Ovary (tissue), 7 donors: ENCODE measurements at regions not wholly inside any gene's neighbourhood (a gene's known extent, or its start where the extent isn't known, plus 50 kb on each side); places are given as distances from the start of the nearest gene placed in this dataset.

ENCODE experiments used
- DNase-seq, 5 donors: peaks; one replicate each; pipeline ENCODE4 v3.0.0-alpha.2; 2019 to 2020
- H3K27ac ChIP-seq, 2 donors: fragments of 200-600 bp; one replicate each; pipeline versions ENCODE4 v1.5.1 to v1.8.0; 2019 to 2022
- H3K27me3 ChIP-seq: fragments of 200-600 bp; one replicate; pipeline ENCODE4 v1.8.0; 2022
- H3K36me3 ChIP-seq: fragments of 200-600 bp; sonication (generic); one replicate; pipeline ENCODE4 v1.5.1; 2019
- H3K4me1 ChIP-seq: one replicate; pipeline ENCODE4 v1.8.1; 2013; ENCODE audit warnings: mild to moderate bottlenecking, moderate library complexity; ENCODE audit not compliant: insufficient read depth
- H3K4me3 ChIP-seq: fragments of 200-600 bp; sonication (generic); one replicate; pipeline ENCODE4 v1.5.1; 2017
- H3K9me3 ChIP-seq, 2 donors: fragments of 200-600 bp in 1 of 2; sonication (generic) in 1 of 2; one replicate each; pipeline versions ENCODE4 v1.5.1 to v1.8.1; 2013 to 2019; ENCODE audit warnings: mild to moderate bottlenecking in 1 of 2, moderate library complexity in 1 of 2
- CTCF ChIP-seq, 3 donors: fragments of 450-650 bp in 2 of 3; fragments of 200-600 bp in 1 of 3; IDR thresholded peaks; one replicate each; pipeline versions ENCODE4 v1.5.1 to v1.8.0; 2016 to 2022; ENCODE audit warnings: antibody characterized with exemption in 3 of 3, mild to moderate bottlenecking in 1 of 3
- EP300 ChIP-seq: sonication (generic); formaldehyde crosslinking; IDR thresholded peaks from one replicate; pipeline ENCODE4 v1.6.1; 2017; ENCODE audit warnings: antibody characterized with exemption
- POLR2A ChIP-seq: fragments of 450-650 bp; IDR thresholded peaks from one replicate; pipeline ENCODE4 v1.6.1; 2017; ENCODE audit warnings: antibody characterized with exemption, mild to moderate bottlenecking, moderate library complexity
- WGBS, 3 donors: extraction: QIAGEN DNeasy Blood & Tissue Kit in 1 of 3; methylation state at CpG; one replicate each; pipeline versions ENCODE4 v1.1.5 to v1.1.7; 2013 to 2017; 5-methylcytosine and 5-hydroxymethylcytosine counted together
- intact Hi-C, 4 donors: fragments of 100-400 bp; cut with DNase I; formaldehyde crosslinking; loops; one replicate each; pipeline versions ENCODE4 v1.11.0 to v1.15.1; 2022 to 2023
- donor health status: DM: no; HTN: no; CAD: no; lungs with moderate emphysema.
- donor health status: DM: no; HTN: no; CAD: no.
- donor health status: Bipolar disorder and iron deficiency.
- donor health status: DM: no; HTN: no; CAD: no.
- donor health status: DM: yes; HTN: yes; CAD: no.

- intact Hi-C loops, result loop anchor here in 1 of 4 donors (10.0 kb wide), 1 partner anchor 906 kb away; the partner anchor contains the start of gene NETO2
- Histone ChIP-seq H3K4me3 (no peak overlapping the region), H3K36me3 (no peaks in the 10 kb centered on the region), H3K9me3 (no peaks in the 10 kb centered on the region), H3K4me1 (peaks cover 8% of the 10 kb centered on the region), H3K27me3 (no peaks in the 10 kb centered on the region), H3K27ac (no peak overlapping the region)
- 91 to 98% (median 96%) methylated on average over 2 of the region's 2 CpGs for WGBS, 3 donors
- TF ChIP-seq EP300 (no peak), POLR2A (no peak), CTCF (IDR thresholded peaks at IDR 0.05) (no peak)
- no peak for DNase-seq
These were observed 104.9 kb downstream of the ABCC12 start for GRCh38 chr16:48050871-48051270.

GRCh38 chr16:48049847-48050246, 105.9 kb downstream of the ABCC12 start:
- TF ChIP-seq POLR2A (no peak), CTCF (IDR thresholded peaks at IDR 0.05) (no peak), EP300 (no peak)
- H3K4me3 ChIP-seq, result no peak overlapping the region
- H3K36me3 ChIP-seq, result no peaks in the 10 kb centered on the region
- H3K27ac ChIP-seq, result no peak overlapping the region
- no peaks in the 10 kb centered on the region for H3K9me3 ChIP-seq
- H3K4me1 ChIP-seq, result peaks cover 8% of the 10 kb centered on the region
- H3K27me3 ChIP-seq, result no peaks in the 10 kb centered on the region
- no peak for DNase-seq
- intact Hi-C loops, result loop anchor here in 1 of 4 donors (10.0 kb wide), 1 partner anchor 905 kb away; the partner anchor contains the start of gene NETO2
- WGBS, 3 donors, result 82 to 91% (median 87%) methylated on average over 3 of the region's 3 CpGs

GRCh38 chr16:48047720-48048119, 108.1 kb downstream of the ABCC12 start:
- no peak overlapping the region for H3K27ac ChIP-seq

GRCh38 chr16:48047241-48047640, 108.6 kb downstream of the ABCC12 start:
- Histone ChIP-seq H3K9me3 (no peaks in the 10 kb centered on the region), H3K27ac (no peak overlapping the region), H3K27me3 (no peaks in the 10 kb centered on the region), H3K36me3 (no peaks in the 10 kb centered on the region), H3K4me1 (no peaks in the 10 kb centered on the region), H3K4me3 (no peak overlapping the region)
- TF ChIP-seq CTCF (IDR thresholded peaks at IDR 0.05), result no peak
- DNase-seq, result no peak
- intact Hi-C loops, result no loop called here
- WGBS, 3 donors, result 83 to 84% (median 84%) methylated on average over 3 of the region's 3 CpGs

More at GRCh38 chr16:48047720-48048119, 108.1 kb downstream of the ABCC12 start:
- intact Hi-C loops, result no loop called here
- WGBS, 3 donors, result 30 to 60% (median 50%) methylated on average over 3 of the region's 3 CpGs
- Histone ChIP-seq H3K27me3 (no peaks in the 10 kb centered on the region), H3K36me3 (no peaks in the 10 kb centered on the region), H3K4me3 (no peak overlapping the region), H3K4me1 (no peaks in the 10 kb centered on the region), H3K9me3 (no peaks in the 10 kb centered on the region)
- no peak for DNase-seq
- TF ChIP-seq POLR2A (no peak), EP300 (no peak)

GRCh38 chr16:48044117-48044516, 111.7 kb downstream of the ABCC12 start:
- no peaks in the 10 kb centered on the region for H3K4me1 ChIP-seq
- TF ChIP-seq EP300, result no peak
- no peak for TF ChIP-seq CTCF (IDR thresholded peaks at IDR 0.05)
- no peak for TF ChIP-seq POLR2A
- 82 to 86% (median 85%) methylated on average over 1 of the region's 1 CpG for WGBS, 3 donors

More at GRCh38 chr16:48044117-48044516, 111.7 kb downstream of the ABCC12 start:
- Histone ChIP-seq H3K27ac (no peak overlapping the region), H3K4me3 (no peak overlapping the region), H3K36me3 (no peaks in the 10 kb centered on the region), H3K27me3 (no peaks in the 10 kb centered on the region), H3K9me3 (no peaks in the 10 kb centered on the region)
- intact Hi-C loops, result no loop called here
- DNase-seq, result no peak
